ENCODE measurements at regions not wholly inside any gene's neighbourhood (a gene's known extent, or its start where the extent isn't known, plus 50 kb on each side); places are given as distances from the start of the nearest gene placed in this dataset.

DNA sequence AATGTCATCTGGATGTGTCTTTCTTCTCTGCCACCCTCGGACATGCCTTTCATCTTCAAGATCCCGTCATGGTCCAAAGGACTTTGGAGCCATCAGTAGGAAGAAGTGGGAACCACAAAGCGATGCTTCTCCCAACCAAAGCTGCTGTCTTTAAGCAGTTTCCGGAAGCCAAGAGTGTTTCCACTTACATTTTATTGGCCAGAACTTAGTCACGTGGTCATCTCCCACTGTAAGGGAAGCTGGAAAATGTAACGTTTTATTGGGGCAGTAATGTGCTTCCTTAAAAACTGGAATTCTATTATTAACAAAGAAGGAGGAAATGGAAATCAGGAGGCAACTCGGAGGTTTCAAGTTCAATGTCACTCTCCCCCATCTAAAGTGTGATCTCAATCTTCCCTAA is 170.8 kb downstream of the ATG4C start:
- no peak overlapping the region for H3K4me3 ChIP-seq (ENCODE audit: low read depth, low read length)
- no peak for DNase-seq (ENCODE audit: low read depth)
- no peak for TF ChIP-seq CTCF (IDR thresholded peaks at IDR 0.05; ENCODE audit: insufficient read depth, low read depth, low read length, missing control alignments)

DNA sequence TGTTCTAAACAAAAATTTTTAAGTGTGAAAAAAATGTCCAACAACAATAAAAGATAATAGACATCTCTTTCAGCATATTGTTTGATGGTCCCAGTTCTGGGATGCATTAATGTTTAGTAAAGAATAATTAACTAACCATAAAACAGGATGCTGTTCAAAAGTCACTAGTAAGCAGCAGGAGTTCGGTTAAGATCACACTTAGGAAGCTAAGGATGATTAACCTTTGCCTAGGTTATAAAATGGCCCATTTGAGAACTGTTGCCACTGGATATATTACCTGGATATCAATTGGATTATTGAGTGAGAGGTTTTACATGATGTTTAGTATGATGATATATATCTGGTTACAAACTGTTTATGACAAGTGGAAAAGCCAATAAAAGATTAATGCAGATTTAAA is 171.7 kb downstream of the ATG4C start:
- no peak for DNase-seq (ENCODE audit: low read depth)
- no peak for TF ChIP-seq CTCF (IDR thresholded peaks at IDR 0.05; ENCODE audit: insufficient read depth, low read depth, low read length, missing control alignments)
- H3K4me3 ChIP-seq (ENCODE audit: low read depth, low read length) = no peak overlapping the region

- no peak for TF ChIP-seq CTCF (IDR thresholded peaks at IDR 0.05; ENCODE audit: insufficient read depth, low read depth, low read length, missing control alignments)
- H3K4me3 ChIP-seq (ENCODE audit: low read depth, low read length) = no peak overlapping the region
- no peak for DNase-seq (ENCODE audit: low read depth)
Measured at GRCh38 chr1:62962014-62962812, 178.3 kb downstream of the ATG4C start.

DNA sequence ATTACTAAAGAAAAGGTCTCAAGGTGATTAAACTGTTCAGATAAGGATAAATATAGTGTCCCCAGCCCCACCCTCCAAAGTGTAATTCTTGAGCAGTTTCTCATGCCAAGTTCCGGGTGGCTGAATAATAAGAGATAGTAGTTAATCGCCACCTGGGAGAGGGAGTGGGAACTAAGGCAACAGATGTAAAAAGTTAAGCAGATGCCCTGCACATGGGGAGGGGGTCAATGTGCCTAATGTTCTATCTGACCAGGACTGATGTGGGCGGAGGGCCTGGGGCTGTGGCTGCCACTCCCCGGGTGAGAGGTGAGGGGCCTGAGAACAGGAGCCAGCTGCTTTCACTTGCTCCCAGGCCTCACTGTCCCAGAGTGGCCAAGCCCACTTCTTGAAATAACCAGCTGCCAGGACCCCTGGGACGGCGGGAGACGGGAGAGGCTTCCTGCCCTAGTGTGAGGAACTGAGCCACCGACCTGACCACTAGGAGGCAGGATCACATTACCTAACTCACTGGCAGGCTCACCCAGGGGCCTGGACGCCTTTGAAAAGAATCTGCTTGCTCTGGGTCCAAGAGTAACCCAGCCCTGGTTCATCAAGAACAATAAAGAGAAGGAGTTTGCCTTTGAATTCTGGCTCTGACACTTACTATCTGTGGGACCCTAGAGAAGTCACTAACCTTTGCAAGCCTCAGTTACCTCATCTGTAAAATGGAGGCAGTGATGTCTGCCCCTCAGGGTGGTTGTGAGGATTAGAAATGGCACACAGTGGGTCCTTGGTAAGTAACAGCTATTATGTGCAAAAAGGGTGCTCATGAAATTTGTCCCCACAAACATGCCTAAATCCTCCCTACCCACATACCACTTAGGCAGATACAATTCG is 179.2 kb downstream of the ATG4C start:
- no peak overlapping the region for H3K4me3 ChIP-seq (ENCODE audit: low read depth, low read length)

GRCh38 chr1:62964141-62964540 is 180.2 kb downstream of the ATG4C start:
- DNase-seq (ENCODE audit: low read depth) = peak; percentile 44
- H3K4me3 ChIP-seq (ENCODE audit: low read depth, low read length) = no peak overlapping the region
- no peak for TF ChIP-seq CTCF (IDR thresholded peaks at IDR 0.05; ENCODE audit: insufficient read depth, low read depth, low read length, missing control alignments)

More for the DNA sequence above, 179.2 kb downstream of the ATG4C start:
- peak; percentile 57 for DNase-seq (ENCODE audit: low read depth)
- TF ChIP-seq CTCF (IDR thresholded peaks at IDR 0.05; ENCODE audit: insufficient read depth, low read depth, low read length, missing control alignments) = peak; percentile 68

- no peak for DNase-seq (ENCODE audit: low read depth)
- no peak for TF ChIP-seq CTCF (IDR thresholded peaks at IDR 0.05; ENCODE audit: insufficient read depth, low read depth, low read length, missing control alignments)
- no peak overlapping the region for H3K4me3 ChIP-seq (ENCODE audit: low read depth, low read length)
Measured at GRCh38 chr1:62967031-62967430, 183.1 kb downstream of the ATG4C start.

All from GM12865 (cell line).